ENCODE measurements at regions not wholly inside any gene's neighbourhood (a gene's known extent, or its start where the extent isn't known, plus 50 kb on each side); places are given as distances from the start of the nearest gene placed in this dataset.

DNA sequence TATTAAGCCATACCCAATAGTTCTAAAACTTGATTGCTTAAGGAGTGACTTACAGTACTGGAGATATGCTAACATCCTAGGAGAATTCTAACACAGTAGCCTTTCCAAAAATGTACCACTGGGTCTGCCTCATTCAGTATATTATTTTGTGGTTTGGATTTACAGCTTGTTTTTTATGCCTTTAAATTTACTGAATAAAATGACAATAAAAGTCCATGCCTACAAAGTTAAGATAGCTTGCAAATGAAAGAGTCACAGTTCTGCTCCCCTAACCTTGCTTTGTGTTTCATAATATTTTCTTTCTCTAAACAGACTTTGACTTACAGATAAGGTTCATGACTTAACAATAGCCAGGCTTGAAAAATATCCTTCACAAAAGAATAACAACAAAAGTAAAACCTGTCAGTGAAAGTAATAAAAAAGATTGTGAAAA, 951.1 kb upstream of the NUDT12 start:
- Histone ChIP-seq H3F3A (replicated peaks; ENCODE audit: insufficient read depth) (peaks cover 5% of the 10 kb centered on the region), H3K4me2 (peak overlapping the region; percentile 28; the same call in 1 of the 2 replicates), H3K9me3 (no peaks in the 10 kb centered on the region; the same call in 1 of the 2 replicates), H3K9me2 (no peaks in the 10 kb centered on the region), H4K20me1 (ENCODE audit: insufficient read depth) (no peaks in the 10 kb centered on the region), H3K9ac (no peak overlapping the region), H3K27me3 (ENCODE audit: insufficient read depth) (no peaks in the 10 kb centered on the region), H3K4me1 (ENCODE audit: control insufficient read depth in 1 of 2, insufficient read depth in 2 of 2, low read depth in 1 of 2, low read length in 1 of 2) (no peaks in the 10 kb centered on the region; a peak in 1 of 4 replicates), H3K36me3 (replicated peaks in 1 of 2; ENCODE audit: control insufficient read depth in 1 of 2, insufficient read depth in 2 of 2, low read length in 1 of 2) (no peaks in the 10 kb centered on the region), H3K4me3 (ENCODE audit: low read depth in 2 of 2, low read length in 1 of 2) (no peak overlapping the region), H3K27ac (ENCODE audit: low read depth in 2 of 2, low read length in 1 of 2) (peak overlapping the region; percentile 15 to 47; a peak in 2 of 4 replicates), H3K79me2 (ENCODE audit: insufficient read depth) (no peaks in the 10 kb centered on the region), H2AFZ (ENCODE audit: low read depth) (peak overlapping the region; percentile 20)
- TF ChIP-seq GATA2 (CRISPR knock-in tag; IDR thresholded peaks at IDR 0.05) (no peak), RFX5 (IDR thresholded peaks at IDR 0.05; ENCODE audit: low read length) (no peak), CHD2 (IDR thresholded peaks at IDR 0.05; ENCODE audit: low read length, partially characterized antibody) (no peak), SIN3A (IDR thresholded peaks at IDR 0.05; ENCODE audit: borderline replicate concordance, low read depth, low read length) (no peak), NFIC (IDR thresholded peaks at IDR 0.05; ENCODE audit: borderline replicate concordance) (no peak), POLR2AphosphoS5 (IDR thresholded peaks at IDR 0.05; ENCODE audit: low read depth, low read length) (no peak), RAD21 (IDR thresholded peaks at IDR 0.05; ENCODE audit: low read length) (no peak), NRF1 (IDR thresholded peaks at IDR 0.05; ENCODE audit: low read depth, low read length) (no peak), MXI1 (IDR thresholded peaks at IDR 0.05; ENCODE audit: low read depth, low read length) (no peak), RXRA (IDR thresholded peaks at IDR 0.05; ENCODE audit: borderline replicate concordance, low read depth) (no peak), TCF12 (IDR thresholded peaks at IDR 0.05) (no peak), YY1 (IDR thresholded peaks at IDR 0.05; ENCODE audit: low read depth) (no peak), RCOR1 (IDR thresholded peaks at IDR 0.05; ENCODE audit: low read length) (no peak)
- TF ChIP-seq, protein P1, sequence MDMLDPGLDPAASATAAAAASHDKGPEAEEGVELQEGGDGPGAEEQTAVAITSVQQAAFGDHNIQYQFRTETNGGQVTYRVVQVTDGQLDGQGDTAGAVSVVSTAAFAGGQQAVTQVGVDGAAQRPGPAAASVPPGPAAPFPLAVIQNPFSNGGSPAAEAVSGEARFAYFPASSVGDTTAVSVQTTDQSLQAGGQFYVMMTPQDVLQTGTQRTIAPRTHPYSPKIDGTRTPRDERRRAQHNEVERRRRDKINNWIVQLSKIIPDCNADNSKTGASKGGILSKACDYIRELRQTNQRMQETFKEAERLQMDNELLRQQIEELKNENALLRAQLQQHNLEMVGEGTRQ (IDR thresholded peaks at IDR 0.05; ENCODE audit: borderline replicate concordance, low read depth, low read length) = no peak
- TF ChIP-seq, protein P2, sequence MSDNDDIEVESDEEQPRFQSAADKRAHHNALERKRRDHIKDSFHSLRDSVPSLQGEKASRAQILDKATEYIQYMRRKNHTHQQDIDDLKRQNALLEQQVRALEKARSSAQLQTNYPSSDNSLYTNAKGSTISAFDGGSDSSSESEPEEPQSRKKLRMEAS (IDR thresholded peaks at IDR 0.05; ENCODE audit: low read depth) = no peak
- ChIA-PET CTCF (no interaction called here), POLR2A (no interaction called here)
- no peak for DNase-seq

DNA sequence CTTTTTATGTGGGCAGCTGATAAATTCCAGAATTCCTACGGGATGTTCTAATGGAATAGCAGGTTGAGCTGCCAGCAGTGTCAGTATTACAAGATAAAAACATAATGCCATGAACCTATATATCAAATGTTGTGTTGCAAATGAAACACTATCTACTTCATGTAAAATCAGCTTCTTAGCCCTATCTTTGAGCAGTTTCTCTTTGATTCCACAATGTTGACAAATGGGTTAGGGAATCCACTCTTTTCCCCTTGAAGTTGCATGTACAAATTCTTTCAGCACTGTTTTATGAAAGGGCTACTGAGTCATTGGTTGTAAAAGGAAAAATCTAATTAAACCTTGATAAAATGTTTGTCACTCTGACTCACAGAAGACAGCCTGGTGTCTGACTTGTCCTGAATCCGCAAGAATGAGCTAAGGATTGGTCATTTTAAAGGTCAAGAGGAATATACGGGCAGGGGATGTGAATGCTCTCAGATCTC, 950.6 kb upstream of the NUDT12 start:
- ChIA-PET CTCF (no interaction called here), POLR2A (no interaction called here)
- Histone ChIP-seq H3K9me3 (no peaks in the 10 kb centered on the region; the same call in 1 of the 2 replicates), H4K20me1 (ENCODE audit: insufficient read depth) (no peaks in the 10 kb centered on the region), H3K36me3 (replicated peaks in 1 of 2; ENCODE audit: control insufficient read depth in 1 of 2, insufficient read depth in 2 of 2, low read length in 1 of 2) (no peaks in the 10 kb centered on the region), H3K9me2 (no peaks in the 10 kb centered on the region), H3K4me3 (ENCODE audit: low read depth in 2 of 2, low read length in 1 of 2) (no peak overlapping the region), H3K4me2 (peak overlapping the region; percentile 28), H3F3A (replicated peaks; ENCODE audit: insufficient read depth) (peaks cover 5% of the 10 kb centered on the region), H3K79me2 (ENCODE audit: insufficient read depth) (no peaks in the 10 kb centered on the region), H3K4me1 (ENCODE audit: control insufficient read depth in 1 of 2, insufficient read depth in 2 of 2, low read depth in 1 of 2, low read length in 1 of 2) (no peaks in the 10 kb centered on the region; a peak in 1 of 4 replicates), H3K9ac (no peak overlapping the region), H3K27ac (ENCODE audit: low read depth in 2 of 2, low read length in 1 of 2) (peak overlapping the region; percentile 15 to 47), H2AFZ (ENCODE audit: low read depth) (peak overlapping the region; percentile 20), H3K27me3 (ENCODE audit: insufficient read depth) (no peaks in the 10 kb centered on the region)
- WGBS (ENCODE audit: low lambda C conversion rate) = 10% methylated on average over 3 of the region's 3 CpGs
- DNase-seq = no peak
- TF ChIP-seq, protein P3, sequence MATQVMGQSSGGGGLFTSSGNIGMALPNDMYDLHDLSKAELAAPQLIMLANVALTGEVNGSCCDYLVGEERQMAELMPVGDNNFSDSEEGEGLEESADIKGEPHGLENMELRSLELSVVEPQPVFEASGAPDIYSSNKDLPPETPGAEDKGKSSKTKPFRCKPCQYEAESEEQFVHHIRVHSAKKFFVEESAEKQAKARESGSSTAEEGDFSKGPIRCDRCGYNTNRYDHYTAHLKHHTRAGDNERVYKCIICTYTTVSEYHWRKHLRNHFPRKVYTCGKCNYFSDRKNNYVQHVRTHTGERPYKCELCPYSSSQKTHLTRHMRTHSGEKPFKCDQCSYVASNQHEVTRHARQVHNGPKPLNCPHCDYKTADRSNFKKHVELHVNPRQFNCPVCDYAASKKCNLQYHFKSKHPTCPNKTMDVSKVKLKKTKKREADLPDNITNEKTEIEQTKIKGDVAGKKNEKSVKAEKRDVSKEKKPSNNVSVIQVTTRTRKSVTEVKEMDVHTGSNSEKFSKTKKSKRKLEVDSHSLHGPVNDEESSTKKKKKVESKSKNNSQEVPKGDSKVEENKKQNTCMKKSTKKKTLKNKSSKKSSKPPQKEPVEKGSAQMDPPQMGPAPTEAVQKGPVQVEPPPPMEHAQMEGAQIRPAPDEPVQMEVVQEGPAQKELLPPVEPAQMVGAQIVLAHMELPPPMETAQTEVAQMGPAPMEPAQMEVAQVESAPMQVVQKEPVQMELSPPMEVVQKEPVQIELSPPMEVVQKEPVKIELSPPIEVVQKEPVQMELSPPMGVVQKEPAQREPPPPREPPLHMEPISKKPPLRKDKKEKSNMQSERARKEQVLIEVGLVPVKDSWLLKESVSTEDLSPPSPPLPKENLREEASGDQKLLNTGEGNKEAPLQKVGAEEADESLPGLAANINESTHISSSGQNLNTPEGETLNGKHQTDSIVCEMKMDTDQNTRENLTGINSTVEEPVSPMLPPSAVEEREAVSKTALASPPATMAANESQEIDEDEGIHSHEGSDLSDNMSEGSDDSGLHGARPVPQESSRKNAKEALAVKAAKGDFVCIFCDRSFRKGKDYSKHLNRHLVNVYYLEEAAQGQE (IDR thresholded peaks at IDR 0.05; ENCODE audit: low read depth, low read length) = no peak
- TF ChIP-seq TAF1 (IDR thresholded peaks at IDR 0.05; ENCODE audit: borderline replicate concordance, low read depth, low read length) = no peak
- TF ChIP-seq RCOR1 (IDR thresholded peaks at IDR 0.05; ENCODE audit: low read length) = no peak
- TF ChIP-seq, protein P4, sequence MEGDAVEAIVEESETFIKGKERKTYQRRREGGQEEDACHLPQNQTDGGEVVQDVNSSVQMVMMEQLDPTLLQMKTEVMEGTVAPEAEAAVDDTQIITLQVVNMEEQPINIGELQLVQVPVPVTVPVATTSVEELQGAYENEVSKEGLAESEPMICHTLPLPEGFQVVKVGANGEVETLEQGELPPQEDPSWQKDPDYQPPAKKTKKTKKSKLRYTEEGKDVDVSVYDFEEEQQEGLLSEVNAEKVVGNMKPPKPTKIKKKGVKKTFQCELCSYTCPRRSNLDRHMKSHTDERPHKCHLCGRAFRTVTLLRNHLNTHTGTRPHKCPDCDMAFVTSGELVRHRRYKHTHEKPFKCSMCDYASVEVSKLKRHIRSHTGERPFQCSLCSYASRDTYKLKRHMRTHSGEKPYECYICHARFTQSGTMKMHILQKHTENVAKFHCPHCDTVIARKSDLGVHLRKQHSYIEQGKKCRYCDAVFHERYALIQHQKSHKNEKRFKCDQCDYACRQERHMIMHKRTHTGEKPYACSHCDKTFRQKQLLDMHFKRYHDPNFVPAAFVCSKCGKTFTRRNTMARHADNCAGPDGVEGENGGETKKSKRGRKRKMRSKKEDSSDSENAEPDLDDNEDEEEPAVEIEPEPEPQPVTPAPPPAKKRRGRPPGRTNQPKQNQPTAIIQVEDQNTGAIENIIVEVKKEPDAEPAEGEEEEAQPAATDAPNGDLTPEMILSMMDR (IDR thresholded peaks at IDR 0.05) = no peak
- TF ChIP-seq JUND (IDR thresholded peaks at IDR 0.05) = no peak
- TF ChIP-seq TCF12 (IDR thresholded peaks at IDR 0.05) = no peak
- no peak for TF ChIP-seq ELF1 (IDR thresholded peaks at IDR 0.05)
- TF ChIP-seq GATA2 (CRISPR knock-in tag; IDR thresholded peaks at IDR 0.05) = no peak
- TF ChIP-seq FOSL2 (IDR thresholded peaks at IDR 0.05; ENCODE audit: borderline replicate concordance, low read depth) = peak; percentile 26; the same call in 1 of the 2 replicates
- peak in 1 of 2 experiments; percentile 24; a peak in 1 of 4 replicates for TF ChIP-seq EP300 (IDR thresholded peaks at IDR 0.05; ENCODE audit: borderline replicate concordance in 1 of 2, low read depth in 1 of 2, low read length in 1 of 2)
- TF ChIP-seq, protein P2 (IDR thresholded peaks at IDR 0.05; ENCODE audit: low read depth) = no peak
- TF ChIP-seq RXRA (IDR thresholded peaks at IDR 0.05; ENCODE audit: borderline replicate concordance, low read depth) = no peak
